LNCAP (cell line): ENCODE measurements at regions not wholly inside any gene's neighbourhood (a gene's known extent, or its start where the extent isn't known, plus 50 kb on each side); places are given as distances from the start of the nearest gene placed in this dataset.

Experiments used
- CTCF ChIP-seq: fragments of 450-650 bp; IDR thresholded peaks from 2 replicates; pipeline ENCODE4 v1.5.1; 2017; ENCODE audit warnings: mild to moderate bottlenecking

GRCh38 chr9:25517701-25518100 lies 160.5 kb downstream of the TUSC1 start:
- TF ChIP-seq CTCF = no peak

- no peak for TF ChIP-seq CTCF
These were observed 164.7 kb downstream of the TUSC1 start for GRCh38 chr9:25513509-25514033.

- no peak for TF ChIP-seq CTCF
These were observed 172.6 kb downstream of the TUSC1 start for GRCh38 chr9:25505644-25506043.

GRCh38 chr9:25481372-25481771 lies 196.9 kb downstream of the TUSC1 start:
- TF ChIP-seq CTCF = no peak

GRCh38 chr9:25480696-25481095 lies 197.5 kb downstream of the TUSC1 start:
- no peak for TF ChIP-seq CTCF

GRCh38 chr9:25472681-25473080 lies 205.6 kb downstream of the TUSC1 start:
- no peak for TF ChIP-seq CTCF

- no peak for TF ChIP-seq CTCF
These were observed 206.1 kb downstream of the TUSC1 start for GRCh38 chr9:25472085-25472607.

- TF ChIP-seq CTCF = no peak
These were observed 216.8 kb downstream of the TUSC1 start for GRCh38 chr9:25461416-25461815.
